ENCODE measurements at regions not wholly inside any gene's neighbourhood (a gene's known extent, or its start where the extent isn't known, plus 50 kb on each side); places are given as distances from the start of the nearest gene placed in this dataset.

DNA sequence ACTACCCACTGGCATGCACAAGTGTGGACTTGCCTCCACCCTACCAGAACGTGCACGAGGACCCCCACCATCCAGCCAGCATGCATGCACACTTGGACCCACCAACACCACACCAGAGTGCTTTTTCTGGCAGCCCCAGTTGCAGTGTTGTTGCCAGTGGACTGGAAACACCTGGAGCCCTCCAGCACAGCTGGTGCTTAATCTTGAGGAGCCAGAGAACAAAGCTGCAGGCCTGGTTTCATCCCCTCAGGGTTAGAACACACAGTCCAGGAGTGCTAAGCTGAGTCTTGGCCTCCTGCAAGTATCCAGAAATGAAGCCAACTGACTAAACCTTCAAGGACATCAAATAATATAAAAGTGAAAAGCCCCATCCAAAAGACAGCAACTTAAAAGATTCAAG lies 888.0 kb downstream of the NTRK3 start:
- DNase-seq (no peak), ATAC-seq (no peak)
- H3K4me3 ChIP-seq: no peak overlapping the region
- WGBS, 2 donors: 46 to 67% methylated on average over 2 of the region's 2 CpGs
- no peak overlapping the region for H3K27ac ChIP-seq
- H3K36me3 ChIP-seq: no peaks in the 10 kb centered on the region
- intact Hi-C loops (cut with DNase I): no loop called here
- H3K27me3 ChIP-seq: no peaks in the 10 kb centered on the region
- H3K9me3 ChIP-seq: peaks cover 0 to 21% (median 0%) of the 10 kb centered on the region in 11 donors
- TF ChIP-seq, protein P1, sequence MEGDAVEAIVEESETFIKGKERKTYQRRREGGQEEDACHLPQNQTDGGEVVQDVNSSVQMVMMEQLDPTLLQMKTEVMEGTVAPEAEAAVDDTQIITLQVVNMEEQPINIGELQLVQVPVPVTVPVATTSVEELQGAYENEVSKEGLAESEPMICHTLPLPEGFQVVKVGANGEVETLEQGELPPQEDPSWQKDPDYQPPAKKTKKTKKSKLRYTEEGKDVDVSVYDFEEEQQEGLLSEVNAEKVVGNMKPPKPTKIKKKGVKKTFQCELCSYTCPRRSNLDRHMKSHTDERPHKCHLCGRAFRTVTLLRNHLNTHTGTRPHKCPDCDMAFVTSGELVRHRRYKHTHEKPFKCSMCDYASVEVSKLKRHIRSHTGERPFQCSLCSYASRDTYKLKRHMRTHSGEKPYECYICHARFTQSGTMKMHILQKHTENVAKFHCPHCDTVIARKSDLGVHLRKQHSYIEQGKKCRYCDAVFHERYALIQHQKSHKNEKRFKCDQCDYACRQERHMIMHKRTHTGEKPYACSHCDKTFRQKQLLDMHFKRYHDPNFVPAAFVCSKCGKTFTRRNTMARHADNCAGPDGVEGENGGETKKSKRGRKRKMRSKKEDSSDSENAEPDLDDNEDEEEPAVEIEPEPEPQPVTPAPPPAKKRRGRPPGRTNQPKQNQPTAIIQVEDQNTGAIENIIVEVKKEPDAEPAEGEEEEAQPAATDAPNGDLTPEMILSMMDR (IDR thresholded peaks at IDR 0.05): no peak
- H3K4me1 ChIP-seq: no peaks in the 10 kb centered on the region

DNA sequence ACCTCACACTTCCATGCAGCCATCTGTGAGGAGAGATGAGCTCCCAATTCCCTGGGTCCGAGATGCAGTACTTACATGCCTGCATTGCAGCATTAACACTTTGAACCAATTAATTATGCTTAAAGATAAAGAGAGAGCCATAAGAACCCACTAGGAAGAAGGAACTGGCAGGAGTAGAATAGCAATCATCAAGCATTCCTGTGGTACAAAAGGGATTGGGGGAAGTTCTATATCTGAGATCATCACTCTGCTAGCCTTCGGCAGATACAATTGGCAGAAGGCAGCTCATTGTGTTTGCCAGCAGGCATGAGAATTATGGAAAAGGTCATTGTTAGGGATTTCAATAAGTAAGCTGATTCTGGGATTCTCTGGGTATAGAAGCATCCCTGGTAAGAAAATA lies 891.4 kb downstream of the NTRK3 start:
- no peak overlapping the region for H3K27ac ChIP-seq
- no peak overlapping the region for H3K4me3 ChIP-seq
- TF ChIP-seq, protein P1 (IDR thresholded peaks at IDR 0.05): no peak
- 45 to 52% methylated on average over 2 of the region's 2 CpGs for WGBS, 2 donors
- H3K36me3 ChIP-seq: no peaks in the 10 kb centered on the region
- H3K4me1 ChIP-seq: no peaks in the 10 kb centered on the region
- peaks cover 0 to 11% (median 0%) of the 10 kb centered on the region in 11 donors for H3K9me3 ChIP-seq
- DNase-seq (no peak), ATAC-seq (no peak)
- intact Hi-C loops (cut with DNase I): no loop called here
- no peaks in the 10 kb centered on the region for H3K27me3 ChIP-seq

DNA sequence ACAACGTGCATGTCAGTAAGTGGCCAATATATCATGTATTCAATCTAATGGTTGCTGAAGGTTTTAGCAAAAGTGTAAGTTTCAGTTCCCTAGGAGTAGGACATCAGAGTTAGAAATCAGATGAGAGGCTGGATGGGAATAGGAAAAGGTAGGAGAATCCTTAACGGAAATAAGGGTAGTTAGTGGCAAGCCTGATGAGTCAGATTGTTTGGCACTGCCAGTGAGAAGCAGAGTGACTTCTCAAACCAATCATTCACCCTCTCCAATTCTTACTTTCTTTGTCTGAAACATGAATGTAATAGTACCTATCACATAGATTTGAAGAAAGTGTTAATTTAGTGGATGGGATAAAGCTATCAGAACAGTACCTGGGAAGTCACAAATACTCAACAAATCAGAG lies 894.0 kb downstream of the NTRK3 start:
- TF ChIP-seq, protein P1 (IDR thresholded peaks at IDR 0.05): no peak
- Histone ChIP-seq H3K9me3 (no peaks in the 10 kb centered on the region), H3K27me3 (no peaks in the 10 kb centered on the region), H3K27ac (no peak overlapping the region), H3K4me1 (no peaks in the 10 kb centered on the region), H3K36me3 (no peaks in the 10 kb centered on the region), H3K4me3 (no peak overlapping the region)
- DNase-seq (no peak), ATAC-seq (no peak)
- intact Hi-C loops (cut with DNase I): no loop called here
- 75 to 81% methylated on average over 2 of the region's 2 CpGs for WGBS, 2 donors

DNA sequence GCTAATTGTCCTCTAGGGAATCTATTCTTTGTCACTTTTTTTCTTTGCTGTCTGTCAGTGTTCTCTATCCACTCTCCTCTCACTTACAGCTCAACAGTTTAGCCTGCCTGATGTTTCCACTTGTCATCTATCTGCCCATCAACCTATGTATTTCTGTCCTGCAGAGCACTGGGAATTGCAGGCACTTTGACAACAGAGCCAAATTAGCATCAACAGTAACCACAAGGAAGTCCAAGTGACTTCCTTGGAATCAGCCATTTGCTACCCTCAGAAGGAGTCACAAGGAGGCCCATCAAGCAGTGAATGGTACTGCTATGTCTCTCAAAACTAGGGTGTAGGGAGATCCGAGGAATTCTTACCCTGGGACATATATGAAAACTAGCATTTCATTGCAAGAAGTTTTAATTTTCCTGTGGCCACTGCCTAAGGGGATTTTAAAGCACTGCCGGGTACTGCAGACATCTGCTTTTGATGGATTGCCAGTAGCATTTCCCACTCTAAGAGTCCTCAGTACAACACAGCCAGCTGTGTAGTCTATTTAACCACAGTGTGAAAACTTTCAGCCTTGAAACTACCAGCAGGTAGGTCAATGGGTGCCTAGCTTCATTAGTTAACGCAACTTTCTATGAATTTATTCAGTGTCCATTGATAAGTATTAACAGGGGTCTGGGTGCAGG lies 898.8 kb downstream of the NTRK3 start:
- intact Hi-C loops (cut with DNase I): no loop called here
- DNase-seq (no peak), ATAC-seq (no peak)
- Histone ChIP-seq H3K27me3 (no peaks in the 10 kb centered on the region), H3K9me3 (no peaks in the 10 kb centered on the region), H3K4me1 (peaks cover 0 to 5% (median 0%) of the 10 kb centered on the region in 9 donors), H3K36me3 (no peaks in the 10 kb centered on the region), H3K27ac (no peak overlapping the region), H3K4me3 (no peak overlapping the region)
- TF ChIP-seq, protein P1 (IDR thresholded peaks at IDR 0.05): no peak
- WGBS, 2 donors: 46 to 58% methylated on average over 3 of the region's 3 CpGs
